AG10803 (cell line): ENCODE measurements at regions not wholly inside any gene's neighbourhood (a gene's known extent, or its start where the extent isn't known, plus 50 kb on each side); places are given as distances from the start of the nearest gene placed in this dataset.
A peak's percentile ranks its signal among the peaks of the same experiment; 100 is the strongest.
"Not testable (repeated sequence)": the region's sequence is repeated elsewhere in the genome, so short reads cannot be mapped to it uniquely, and the experiment has no call there.

Experiments used
- DNase-seq: peaks from one replicate; pipeline ENCODE4 v3.0.0; 2010; ENCODE audit warnings: low read depth
- H3K4me3 ChIP-seq: 2 replicates; pipeline ENCODE4 v1.5.1; 2011; ENCODE audit warnings: mild to moderate bottlenecking, low read length, control low read depth
- TF ChIP-seq, protein P1 (sequence below): conservative IDR thresholded peaks from 2 replicates; pipeline ENCODE4 v1.5.1; 2011; ENCODE audit warnings: mild to moderate bottlenecking, low read length, control low read depth, inconsistent platforms

DNA sequence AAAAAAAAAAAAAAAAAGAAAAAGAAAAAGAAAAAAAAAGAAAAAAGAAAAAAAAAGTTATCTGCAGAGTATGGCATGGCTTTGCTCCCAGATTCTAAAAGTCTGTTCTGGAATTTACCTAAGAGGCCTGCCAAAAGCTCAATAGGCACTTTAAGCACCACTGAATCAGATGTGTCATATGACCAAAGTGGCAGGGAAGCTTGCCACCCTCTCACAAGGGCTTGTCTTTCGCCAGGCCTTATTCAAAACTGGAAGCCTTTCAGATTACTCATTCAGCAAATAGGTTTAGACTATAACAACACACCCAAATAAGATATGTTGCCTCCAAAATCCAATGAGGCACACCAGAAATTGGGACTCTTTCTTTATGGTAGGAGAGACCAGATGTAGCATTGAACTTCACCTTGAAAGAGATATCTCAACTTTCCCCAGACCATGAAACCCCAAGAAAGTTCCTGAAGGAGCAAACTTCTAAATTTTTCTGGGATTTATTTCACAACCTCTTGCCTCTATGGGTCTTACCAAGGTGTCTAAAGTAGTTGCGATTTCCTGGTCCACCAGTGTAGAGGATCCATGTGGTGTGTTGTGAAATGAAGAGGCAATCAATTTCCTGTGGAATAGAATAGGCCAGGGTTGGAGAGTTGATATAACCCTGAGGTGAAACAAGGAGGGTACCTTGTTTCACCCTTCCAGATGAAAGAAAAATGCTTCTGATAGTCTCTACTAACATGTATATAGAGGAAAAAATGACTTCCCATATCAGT lies 218.8 kb downstream of the DAD1 start:
- TF ChIP-seq, protein P1, sequence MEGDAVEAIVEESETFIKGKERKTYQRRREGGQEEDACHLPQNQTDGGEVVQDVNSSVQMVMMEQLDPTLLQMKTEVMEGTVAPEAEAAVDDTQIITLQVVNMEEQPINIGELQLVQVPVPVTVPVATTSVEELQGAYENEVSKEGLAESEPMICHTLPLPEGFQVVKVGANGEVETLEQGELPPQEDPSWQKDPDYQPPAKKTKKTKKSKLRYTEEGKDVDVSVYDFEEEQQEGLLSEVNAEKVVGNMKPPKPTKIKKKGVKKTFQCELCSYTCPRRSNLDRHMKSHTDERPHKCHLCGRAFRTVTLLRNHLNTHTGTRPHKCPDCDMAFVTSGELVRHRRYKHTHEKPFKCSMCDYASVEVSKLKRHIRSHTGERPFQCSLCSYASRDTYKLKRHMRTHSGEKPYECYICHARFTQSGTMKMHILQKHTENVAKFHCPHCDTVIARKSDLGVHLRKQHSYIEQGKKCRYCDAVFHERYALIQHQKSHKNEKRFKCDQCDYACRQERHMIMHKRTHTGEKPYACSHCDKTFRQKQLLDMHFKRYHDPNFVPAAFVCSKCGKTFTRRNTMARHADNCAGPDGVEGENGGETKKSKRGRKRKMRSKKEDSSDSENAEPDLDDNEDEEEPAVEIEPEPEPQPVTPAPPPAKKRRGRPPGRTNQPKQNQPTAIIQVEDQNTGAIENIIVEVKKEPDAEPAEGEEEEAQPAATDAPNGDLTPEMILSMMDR = no peak

DNA sequence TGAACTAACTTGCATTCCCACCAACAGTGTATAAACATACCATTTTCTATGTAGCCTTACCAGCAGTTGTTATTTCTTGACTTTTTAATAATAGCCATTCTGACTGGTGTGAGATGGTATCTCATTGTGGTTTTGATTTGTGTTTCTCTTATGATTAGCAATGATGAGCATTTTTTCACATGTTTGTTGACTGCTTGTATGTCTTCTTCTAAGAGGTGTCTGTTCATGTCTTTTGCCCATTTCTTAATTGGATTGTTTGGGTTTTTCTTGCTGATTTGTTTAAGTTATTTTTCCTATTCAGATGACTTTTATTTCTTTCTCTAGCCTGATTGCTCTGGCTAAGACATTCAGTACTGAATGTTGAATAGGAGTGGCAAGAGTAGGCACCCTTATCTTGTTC lies 230.3 kb downstream of the DAD1 start:
- no peak for DNase-seq
- TF ChIP-seq, protein P1 = no peak
- no peak overlapping the region for H3K4me3 ChIP-seq

More for the DNA sequence above, 218.8 kb downstream of the DAD1 start:
- no peak overlapping the region for H3K4me3 ChIP-seq
- peak; percentile 69 for DNase-seq

DNA sequence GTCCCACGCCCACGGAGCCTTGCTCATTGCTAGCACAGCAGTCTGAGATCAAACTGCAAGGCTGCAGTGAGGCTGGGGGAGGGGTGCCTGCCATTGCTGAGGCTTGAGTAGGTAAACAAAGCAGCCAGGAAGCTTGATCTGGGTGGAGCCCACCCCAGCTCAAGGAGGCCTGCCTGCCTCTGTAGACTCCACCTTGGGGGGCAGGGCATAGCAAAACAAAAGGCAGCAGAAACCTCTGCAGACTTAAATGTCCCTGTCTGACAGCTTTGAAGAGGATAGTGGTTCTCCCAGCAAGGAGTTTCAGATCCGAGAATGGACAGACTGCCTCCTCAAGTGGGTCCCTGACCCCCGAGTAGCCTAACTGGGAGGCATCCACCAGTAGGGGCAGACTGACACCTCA lies 239.7 kb downstream of the DAD1 start:
- not testable (repeated sequence) for DNase-seq, H3K4me3 ChIP-seq

DNA sequence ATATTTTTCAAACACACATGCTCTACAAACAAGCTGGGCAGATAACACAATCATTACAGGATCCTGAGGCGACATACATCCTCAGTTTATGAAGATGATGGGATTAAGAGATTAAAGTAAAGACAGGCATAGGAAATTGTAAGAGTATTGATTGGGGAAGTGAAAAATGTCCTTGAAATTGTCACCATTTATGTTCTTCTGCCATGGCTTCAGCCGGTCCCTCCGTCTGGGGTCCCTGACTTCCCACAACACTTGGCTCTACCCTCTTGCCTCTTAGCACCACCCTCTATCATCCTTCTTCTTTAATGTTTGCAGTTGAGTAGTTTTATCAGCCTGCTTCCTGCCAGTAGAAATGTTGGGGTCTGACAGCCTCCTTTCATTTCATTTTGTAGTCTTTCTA lies 244.4 kb downstream of the DAD1 start:
- TF ChIP-seq, protein P1 = no peak
- H3K4me3 ChIP-seq = no peak overlapping the region

DNA sequence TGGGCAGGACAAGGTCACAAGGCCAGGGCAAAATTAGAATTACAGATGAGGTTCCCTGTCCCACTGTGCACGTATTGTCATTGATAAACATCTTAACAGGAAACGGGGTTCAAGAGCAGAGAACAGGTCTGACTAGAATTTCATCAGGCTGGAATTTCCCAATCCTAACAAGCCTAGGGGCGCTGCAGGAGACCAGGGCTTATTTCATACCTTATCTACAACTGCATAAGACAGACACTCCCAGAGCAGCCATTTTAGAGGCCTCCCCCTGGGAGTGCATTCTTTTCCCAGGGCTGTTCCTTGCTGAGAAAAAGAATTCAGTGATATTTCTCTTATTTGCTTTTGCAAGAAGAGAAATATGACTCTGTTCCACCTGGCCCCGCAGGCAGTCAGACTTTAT lies 244.8 kb downstream of the DAD1 start:
- DNase-seq, H3K4me3 ChIP-seq: not testable (repeated sequence)

More for the DNA sequence above, 244.4 kb downstream of the DAD1 start:
- no peak for DNase-seq

DNA sequence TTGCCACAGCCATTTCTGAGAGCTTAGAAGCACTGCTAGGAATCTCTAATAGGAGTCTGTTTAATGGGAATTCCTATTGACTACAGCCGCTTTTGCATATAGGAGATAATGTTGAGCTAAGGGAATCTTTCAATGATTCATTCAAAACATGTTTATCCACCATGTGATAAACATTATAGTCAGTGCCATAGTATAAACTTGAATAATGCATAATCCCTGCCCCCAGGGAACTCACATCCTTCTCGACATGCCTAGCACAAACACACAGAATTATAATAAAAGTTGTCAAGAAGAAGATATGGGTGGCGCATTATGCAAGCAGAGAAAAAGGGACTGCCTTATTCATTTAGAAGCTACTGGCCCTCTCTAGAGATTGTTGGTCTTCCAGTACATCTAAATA lies 248.0 kb downstream of the DAD1 start:
- TF ChIP-seq, protein P1 = no peak
- DNase-seq = no peak
- H3K4me3 ChIP-seq = no peak overlapping the region

DNA sequence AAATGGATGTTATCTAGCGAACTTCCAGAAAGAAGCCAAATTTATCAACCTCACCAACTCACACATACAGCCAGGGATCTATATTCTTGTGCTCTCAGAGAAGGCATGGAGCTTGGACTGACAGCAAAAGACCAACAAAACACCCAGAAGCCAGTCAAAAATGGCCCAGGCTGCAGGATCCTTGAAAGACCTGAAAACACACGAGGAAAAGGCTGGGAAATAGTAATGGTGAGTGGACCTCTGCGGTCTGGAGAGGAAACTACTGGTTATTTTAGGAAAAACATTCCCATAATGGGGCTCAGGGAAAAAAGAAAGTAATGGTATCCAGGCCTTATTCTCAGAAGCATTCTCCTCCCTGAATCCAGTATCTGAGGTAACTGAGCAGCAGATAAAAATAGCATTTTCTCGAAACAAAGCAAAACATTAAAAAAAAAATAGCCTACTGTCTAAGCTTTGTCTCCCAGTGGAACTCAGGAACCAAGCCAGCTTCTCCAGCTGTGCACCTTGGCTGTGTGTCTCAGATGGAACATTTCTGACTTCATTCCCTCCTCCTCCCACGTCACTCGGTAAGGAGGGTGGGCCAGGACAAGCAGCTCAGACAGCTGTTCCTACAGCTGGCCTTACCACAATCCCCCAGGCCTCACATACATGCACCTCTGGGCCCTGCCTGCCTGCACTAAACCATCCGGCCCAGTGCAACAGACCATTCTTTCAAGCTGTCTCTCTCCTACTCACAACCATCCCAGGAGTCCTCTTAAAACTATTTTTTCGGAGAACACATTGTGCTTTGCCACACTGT lies 249.9 kb downstream of the DAD1 start:
- no peak overlapping the region for H3K4me3 ChIP-seq
- peak; percentile 8 for DNase-seq
- TF ChIP-seq, protein P1 = no peak

DNA sequence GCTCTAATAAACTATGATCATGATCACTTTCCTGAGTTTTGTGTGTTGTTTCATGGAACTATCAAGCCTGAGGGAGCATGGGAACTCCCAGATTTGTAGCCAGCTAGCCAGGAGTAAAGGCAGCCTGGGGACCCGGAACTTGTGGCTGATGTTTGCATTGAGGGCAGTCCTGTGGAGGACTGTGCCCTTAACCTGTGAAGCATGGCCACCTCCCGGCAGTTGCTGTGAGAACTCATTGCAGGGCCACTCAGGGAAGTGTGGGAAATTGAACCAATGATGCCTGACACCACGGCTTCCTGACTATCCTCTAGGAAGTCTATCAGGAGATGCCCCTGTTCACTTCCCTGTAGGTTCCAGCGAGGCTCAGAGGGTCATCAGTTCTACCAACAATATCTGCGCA lies 250.6 kb downstream of the DAD1 start:
- TF ChIP-seq, protein P1 = no peak

More for the DNA sequence above, 250.6 kb downstream of the DAD1 start:
- H3K4me3 ChIP-seq = no peak overlapping the region
- no peak for DNase-seq
